K562 (cell line): ENCODE measurements at regions not wholly inside any gene's neighbourhood (a gene's known extent, or its start where the extent isn't known, plus 50 kb on each side); places are given as distances from the start of the nearest gene placed in this dataset.

Source experiments
- ATAC-seq: fragments of 200-7000 bp; cut with Tn5 transposase; 3 replicates; pipeline ENCODE4 v1.9.1; 2020; ENCODE audit warnings: moderate library complexity
- BruUV-seq: library from RNA; stranded (reverse); fragments of 400-500 nt; replicated peaks from 2 replicates; lab custom pipeline; 2021; lab: Mats Ljungman, UMichigan
- CTCF ChIA-PET: fragments of 300-600 bp; formaldehyde crosslinking; extraction: SDS; loops from one replicate; lab custom pipeline; 2021; ENCODE audit warnings: low intra/inter-chr PET ratio; lab: Yijun Ruan, JAX
- POLR2A ChIA-PET: fragments of 300-600, 350-650 bp; sonication (Branson Sonifier 250); formaldehyde crosslinking; extraction: SDS; loops from one replicate; lab custom pipeline; 2021; ENCODE audit warnings: antibody characterized with exemption, inconsistent platforms; lab: Yijun Ruan, JAX
- DNase-seq, 4 experiments: peaks; one replicate each; pipeline versions ENCODE4 v3.0.0 to v3.0.0-alpha.2; 2011 to 2018; ENCODE audit warnings: low spot score in 3 of 4, mixed read lengths in 3 of 4; ENCODE audit errors: extremely low read depth in 1 of 4
- FAIRE-seq: peaks from 2 replicates; lab custom pipeline; 2011; peaks lifted over from hg19 to GRCh38; lab: Jason Lieb, UNC
- H2AFZ ChIP-seq: 2 replicates; pipeline ENCODE4 v1.6.0; 2011; ENCODE audit warnings: low read depth, low read length, control low read depth, inconsistent platforms
- H3K27ac ChIP-seq: fragments of 200-600 bp; 3 replicates; pipeline ENCODE4 v1.8.0; 2011; ENCODE audit warnings: low read depth, mild to moderate bottlenecking, control low read depth, inconsistent platforms, low read length, moderate library complexity, mixed read lengths; ENCODE audit errors: extremely low read depth
- H3K27me3 ChIP-seq, 2 experiments: fragments of 300-600 bp in 1 of 2; 2 replicates in 1 of 2; 3 replicates in 1 of 2; pipeline versions ENCODE4 v1.6.0 to v1.8.0; 2011; ENCODE audit warnings: inconsistent platforms in 2 of 2, low read length in 2 of 2, mild to moderate bottlenecking in 1 of 2, mixed read lengths in 1 of 2, moderate library complexity in 1 of 2; ENCODE audit not compliant: control insufficient read depth in 2 of 2, insufficient read depth in 2 of 2
- H3K36me3 ChIP-seq: fragments of 300-600 bp; 3 replicates; pipeline ENCODE4 v1.8.0; 2011; ENCODE audit warnings: mild to moderate bottlenecking, low read length, inconsistent platforms; ENCODE audit not compliant: control insufficient read depth, insufficient read depth
- H3K4me1 ChIP-seq, 2 experiments: fragments of 200-600 bp in 1 of 2; replicated peaks in 1 of 2; 2 replicates in 1 of 2; 3 replicates in 1 of 2; pipeline versions ENCODE4 v1.5.1 to v1.8.0; 2011; ENCODE audit warnings: inconsistent platforms in 2 of 2, low read length in 2 of 2, mild to moderate bottlenecking in 1 of 2, mixed read lengths in 1 of 2, moderate library complexity in 1 of 2; ENCODE audit not compliant: control insufficient read depth in 2 of 2, insufficient read depth in 2 of 2
- H3K4me2 ChIP-seq: 2 replicates; pipeline ENCODE4 v1.6.1; 2011; ENCODE audit warnings: low read length, control low read depth, inconsistent platforms, mixed read lengths; ENCODE audit not compliant: insufficient read depth
- H3K4me3 ChIP-seq: fragments of 200-600 bp; sonication (generic), shearing (Covaris generic); 2 replicates; pipeline ENCODE4 v1.5.1; 2016; ENCODE audit warnings: control low read depth, inconsistent platforms
- H3K79me2 ChIP-seq: fragments of 200-600 bp; 3 replicates; pipeline ENCODE4 v1.8.0; 2011; ENCODE audit warnings: low read length, inconsistent platforms; ENCODE audit not compliant: control insufficient read depth, insufficient read depth
- H3K9ac ChIP-seq, 2 experiments: 2 replicates each; pipeline versions ENCODE4 v1.6.0 to v1.6.1; 2011; ENCODE audit warnings: low read depth in 2 of 2, low read length in 2 of 2, control low read depth in 1 of 2, inconsistent platforms in 1 of 2, mild to moderate bottlenecking in 1 of 2, mixed read lengths in 1 of 2; ENCODE audit not compliant: insufficient read depth in 1 of 2
- H3K9me1 ChIP-seq: one replicate; pipeline ENCODE4 v1.6.0; 2011; ENCODE audit warnings: inconsistent platforms, mild to moderate bottlenecking, low read length, moderate library complexity; ENCODE audit not compliant: control insufficient read depth, insufficient read depth
- H3K9me3 ChIP-seq: replicated peaks from 2 replicates; pipeline ENCODE4 v1.5.1; 2011; ENCODE audit warnings: low read depth, low read length, inconsistent platforms; ENCODE audit not compliant: control insufficient read depth, insufficient read depth
- H4K20me1 ChIP-seq: replicated peaks from 2 replicates; pipeline ENCODE4 v1.6.1; 2011; ENCODE audit warnings: low read length, inconsistent platforms, mixed read lengths; ENCODE audit not compliant: control insufficient read depth, insufficient read depth
- HIVEP1 ChIP-seq: fragments of 250-450 bp; sonication (Bioruptor Pico); IDR thresholded peaks from 2 replicates; pipeline ENCODE4 v1.4.0; 2020; ENCODE audit warnings: mild to moderate bottlenecking
- POU5F1 ChIP-seq: fragments of 150-350 bp; IDR thresholded peaks from 2 replicates; pipeline ENCODE4 v1.6.1; 2014; ENCODE audit warnings: borderline replicate concordance, low read length, low read depth, mild to moderate bottlenecking; ENCODE audit not compliant: partially characterized antibody
- RBBP5 ChIP-seq: fragments of 200-600 bp; sonication (generic); IDR thresholded peaks from 2 replicates; pipeline ENCODE4 v1.6.1; 2012; ENCODE audit warnings: borderline replicate concordance, mild to moderate bottlenecking, low read length, control low read depth, inconsistent platforms; ENCODE audit not compliant: insufficient read depth, poor library complexity, severe bottlenecking
- SMAD1 ChIP-seq: fragments of 150-350 bp; IDR thresholded peaks from 2 replicates; pipeline ENCODE4 v1.6.1; 2014; ENCODE audit warnings: low read length, low read depth; ENCODE audit not compliant: partially characterized antibody
- TAF7 ChIP-seq: fragments of 450-650 bp; IDR thresholded peaks from 2 replicates; pipeline ENCODE4 v1.6.1; 2016; ENCODE audit warnings: missing genetic modification characterization, missing compliant biosample characterization
- TAL1 ChIP-seq: fragments of 450-650 bp; IDR thresholded peaks from 2 replicates; pipeline ENCODE4 v1.6.1; 2016; ENCODE audit warnings: mild to moderate bottlenecking
- ZC3H4 ChIP-seq: sonication (generic); formaldehyde crosslinking; IDR thresholded peaks from 2 replicates; pipeline ENCODE4 v1.9.0; 2021; ENCODE audit warnings: missing genetic modification reagents, borderline replicate concordance
- ZNF324 ChIP-seq: fragments of 250-450 bp; sonication (Bioruptor Pico); IDR thresholded peaks from 2 replicates; pipeline ENCODE4 v1.4.0; 2020; ENCODE audit warnings: mild to moderate bottlenecking
- ZNF384 ChIP-seq: IDR thresholded peaks from 2 replicates; pipeline ENCODE4 v1.6.1; 2012; ENCODE audit warnings: low read depth, low read length, improper control_type of control experiment
- ZNF507 ChIP-seq: conservative IDR thresholded peaks from 2 replicates; pipeline ENCODE4 v1.6.1; 2017; ENCODE audit warnings: missing genetic modification characterization, missing compliant biosample characterization
- WGBS: fragments of 100-300 bp; shearing (Covaris generic); methylation state at CpG from one replicate; pipeline ENCODE4 v1.1.6; 2016; ENCODE audit warnings: low coverage, mixed read lengths; ENCODE audit not compliant: insufficient coverage; ENCODE audit errors: missing lambda C conversion rate; 5-methylcytosine and 5-hydroxymethylcytosine counted together
- in situ Hi-C: fragments of 300-500 bp; cut with MboI; formaldehyde crosslinking; loops from 4 replicates; pipeline ENCODE4 v1.15.0; 2018; ENCODE audit warnings: inconsistent platforms, mixed read lengths
- intact Hi-C: fragments of 100-400 bp; cut with micrococcal nuclease; formaldehyde crosslinking; loops from 2 replicates; pipeline ENCODE4 v1.14.2; 2022
- TF ChIP-seq, protein P1 (sequence below): fragments of 250-450 bp; sonication (Bioruptor Pico); IDR thresholded peaks from 2 replicates; pipeline ENCODE4 v1.5.0; 2020; ENCODE audit warnings: mild to moderate bottlenecking

- Histone ChIP-seq H3K4me3 (no peak overlapping the region), H2AFZ (no peak overlapping the region), H3K9me1 (no peaks in the 10 kb centered on the region), H3K9ac (no peak overlapping the region), H3K79me2 (no peaks in the 10 kb centered on the region), H3K4me1 (no peaks in the 10 kb centered on the region; a peak in 1 of 5 replicates), H4K20me1 (no peaks in the 10 kb centered on the region), H3K27me3 (no peaks in the 10 kb centered on the region), H3K27ac (no peak overlapping the region), H3K36me3 (no peaks in the 10 kb centered on the region), H3K4me2 (no peak overlapping the region), H3K9me3 (no peaks in the 10 kb centered on the region; the same call in 1 of the 2 replicates)
- FAIRE-seq, result no peak
- intact Hi-C loops (no loop called here), in situ Hi-C loops (no loop called here)
- BruUV-seq, result no TSS peak
- no peak for ATAC-seq
- TF ChIP-seq POU5F1, result no peak
- TF ChIP-seq, protein P1, sequence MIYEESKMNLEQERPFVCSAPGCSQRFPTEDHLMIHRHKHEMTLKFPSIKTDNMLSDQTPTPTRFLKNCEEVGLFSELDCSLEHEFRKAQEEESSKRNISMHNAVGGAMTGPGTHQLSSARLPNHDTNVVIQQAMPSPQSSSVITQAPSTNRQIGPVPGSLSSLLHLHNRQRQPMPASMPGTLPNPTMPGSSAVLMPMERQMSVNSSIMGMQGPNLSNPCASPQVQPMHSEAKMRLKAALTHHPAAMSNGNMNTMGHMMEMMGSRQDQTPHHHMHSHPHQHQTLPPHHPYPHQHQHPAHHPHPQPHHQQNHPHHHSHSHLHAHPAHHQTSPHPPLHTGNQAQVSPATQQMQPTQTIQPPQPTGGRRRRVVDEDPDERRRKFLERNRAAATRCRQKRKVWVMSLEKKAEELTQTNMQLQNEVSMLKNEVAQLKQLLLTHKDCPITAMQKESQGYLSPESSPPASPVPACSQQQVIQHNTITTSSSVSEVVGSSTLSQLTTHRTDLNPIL (CRISPR knock-in tag), result no peak
- no peak for TF ChIP-seq TAL1
- no peak for TF ChIP-seq ZNF384
- TF ChIP-seq TAF7, result no peak
- TF ChIP-seq ZC3H4 (CRISPR knock-in tag), result no peak
- no peak for TF ChIP-seq ZNF507 (tag)
- no peak for TF ChIP-seq ZNF324 (CRISPR knock-in tag)
- no peak for TF ChIP-seq HIVEP1 (CRISPR knock-in tag)
- no peak for TF ChIP-seq SMAD1
- TF ChIP-seq RBBP5, result no peak
- 11% methylated on average over 3 of the region's 3 CpGs for WGBS
- POLR2A ChIA-PET, result interaction anchor here (1.5 kb wide), 1 partner anchor 12 kb away, joined by 4 read pairs; no protein-coding TSS in a partner anchor
- CTCF ChIA-PET, result no interaction called here
- DNase-seq, result no peak
Observed at GRCh38 chr3:31468433-31468832, 64.3 kb upstream of the STT3B start.
